DND-41 (cell line): ENCODE measurements at regions not wholly inside any gene's neighbourhood (a gene's known extent, or its start where the extent isn't known, plus 50 kb on each side); places are given as distances from the start of the nearest gene placed in this dataset.

Experiments
- ATAC-seq: fragments of 200-7000 bp; cut with Tn5 transposase; 3 replicates; pipeline ENCODE4 v1.9.1; 2021; ENCODE audit warnings: low read depth; ENCODE audit not compliant: insufficient read depth
- DNase-seq: peaks from one replicate; pipeline ENCODE4 v3.0.0-alpha.2; 2020
- H2AFZ ChIP-seq: 2 replicates; pipeline ENCODE4 v1.6.0; 2012; ENCODE audit warnings: low read depth, low read length
- H3K27ac ChIP-seq: 2 replicates; pipeline ENCODE4 v1.5.1; 2012; ENCODE audit warnings: low read length, inconsistent platforms
- H3K27me3 ChIP-seq: fragments of 200-600 bp; sonication (generic); 2 replicates; pipeline ENCODE4 v1.6.0; 2012; ENCODE audit warnings: low read length, mild to moderate bottlenecking, inconsistent platforms; ENCODE audit not compliant: insufficient read depth, poor library complexity
- H3K36me3 ChIP-seq: 2 replicates; pipeline ENCODE4 v1.5.1; 2012; ENCODE audit warnings: low read length, inconsistent platforms; ENCODE audit not compliant: insufficient read depth
- H3K4me1 ChIP-seq: 2 replicates; pipeline ENCODE4 v1.5.1; 2012; ENCODE audit warnings: mild to moderate bottlenecking, low read length; ENCODE audit not compliant: insufficient read depth
- H3K4me2 ChIP-seq: 2 replicates; pipeline ENCODE4 v1.6.0; 2012; ENCODE audit warnings: mild to moderate bottlenecking, moderate library complexity, low read length, inconsistent platforms; ENCODE audit not compliant: insufficient read depth
- H3K4me3 ChIP-seq, 2 experiments: fragments of 200-600 bp in 1 of 2; shearing (Covaris generic) in 1 of 2; 2 replicates each; pipeline ENCODE4 v1.5.1; 2012 to 2016; ENCODE audit warnings: inconsistent platforms in 2 of 2, low read length in 2 of 2, mild to moderate bottlenecking in 2 of 2, low read depth in 1 of 2, moderate library complexity in 1 of 2
- H3K79me2 ChIP-seq: 2 replicates; pipeline ENCODE4 v1.6.0; 2012; ENCODE audit warnings: low read length, inconsistent platforms; ENCODE audit not compliant: insufficient read depth
- H3K9ac ChIP-seq: 2 replicates; pipeline ENCODE4 v1.6.0; 2012; ENCODE audit warnings: low read depth, mild to moderate bottlenecking, inconsistent platforms, low read length, moderate library complexity
- H3K9me3 ChIP-seq: 2 replicates; pipeline ENCODE4 v1.5.1; 2012; ENCODE audit warnings: low read length, moderate library complexity, mild to moderate bottlenecking, inconsistent platforms; ENCODE audit not compliant: insufficient read depth, severe bottlenecking
- H4K20me1 ChIP-seq: 2 replicates; pipeline ENCODE4 v1.6.0; 2012; ENCODE audit warnings: low read length; ENCODE audit not compliant: insufficient read depth
- EZH2 ChIP-seq: IDR thresholded peaks from 3 replicates; pipeline ENCODE4 v1.6.1; 2012; ENCODE audit warnings: borderline replicate concordance, low read depth, mild to moderate bottlenecking, moderate library complexity, low read length, inconsistent platforms; ENCODE audit not compliant: severe bottlenecking
- TF ChIP-seq, protein P1 (sequence below): IDR thresholded peaks from 2 replicates; pipeline ENCODE4 v1.5.1; 2012; ENCODE audit warnings: borderline replicate concordance, low read length, moderate library complexity, mild to moderate bottlenecking; ENCODE audit not compliant: poor library complexity, severe bottlenecking; ENCODE audit errors: extremely low read depth

DNA sequence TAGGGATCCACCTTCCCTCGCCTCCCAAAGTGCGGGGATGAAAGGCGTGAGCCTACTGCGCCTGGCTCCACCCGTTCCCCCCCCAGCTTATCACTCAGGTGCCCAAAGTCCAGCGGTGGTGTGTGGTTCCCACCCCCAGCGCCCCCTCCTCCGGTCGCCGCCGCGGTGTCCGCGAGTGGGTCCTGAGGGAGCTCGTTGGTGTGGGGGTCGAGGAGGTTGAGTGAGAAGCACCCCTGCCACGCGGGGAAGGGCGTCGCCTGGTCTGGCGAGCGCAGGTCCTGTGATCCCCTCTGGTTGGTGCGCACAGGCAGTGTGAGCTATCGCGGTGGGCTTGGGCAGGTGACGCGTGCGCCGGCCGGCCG, 3900.6 kb upstream of the OR11H1 start:
- H3K4me2 ChIP-seq: no peak overlapping the region
- ATAC-seq (no peak), DNase-seq (no peak)
- H4K20me1 ChIP-seq: no peaks in the 10 kb centered on the region
- H2AFZ ChIP-seq: no peak overlapping the region
- 0 out of 4 replicates have a peak overlapping the region, but pooled peaks of 1 of the 2 experiments have one; percentile 24 for H3K4me3 ChIP-seq
- H3K27ac ChIP-seq: no peak overlapping the region
- H3K9ac ChIP-seq: no peak overlapping the region
- H3K27me3 ChIP-seq: no peaks in the 10 kb centered on the region
- TF ChIP-seq, protein P1, sequence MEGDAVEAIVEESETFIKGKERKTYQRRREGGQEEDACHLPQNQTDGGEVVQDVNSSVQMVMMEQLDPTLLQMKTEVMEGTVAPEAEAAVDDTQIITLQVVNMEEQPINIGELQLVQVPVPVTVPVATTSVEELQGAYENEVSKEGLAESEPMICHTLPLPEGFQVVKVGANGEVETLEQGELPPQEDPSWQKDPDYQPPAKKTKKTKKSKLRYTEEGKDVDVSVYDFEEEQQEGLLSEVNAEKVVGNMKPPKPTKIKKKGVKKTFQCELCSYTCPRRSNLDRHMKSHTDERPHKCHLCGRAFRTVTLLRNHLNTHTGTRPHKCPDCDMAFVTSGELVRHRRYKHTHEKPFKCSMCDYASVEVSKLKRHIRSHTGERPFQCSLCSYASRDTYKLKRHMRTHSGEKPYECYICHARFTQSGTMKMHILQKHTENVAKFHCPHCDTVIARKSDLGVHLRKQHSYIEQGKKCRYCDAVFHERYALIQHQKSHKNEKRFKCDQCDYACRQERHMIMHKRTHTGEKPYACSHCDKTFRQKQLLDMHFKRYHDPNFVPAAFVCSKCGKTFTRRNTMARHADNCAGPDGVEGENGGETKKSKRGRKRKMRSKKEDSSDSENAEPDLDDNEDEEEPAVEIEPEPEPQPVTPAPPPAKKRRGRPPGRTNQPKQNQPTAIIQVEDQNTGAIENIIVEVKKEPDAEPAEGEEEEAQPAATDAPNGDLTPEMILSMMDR: no peak
- no peak for TF ChIP-seq EZH2
- H3K9me3 ChIP-seq: peaks cover 43% of the 10 kb centered on the region
- H3K4me1 ChIP-seq: no peaks in the 10 kb centered on the region
- no peaks in the 10 kb centered on the region; the same call in 1 of the 2 replicates for H3K36me3 ChIP-seq
- no peaks in the 10 kb centered on the region for H3K79me2 ChIP-seq

DNA sequence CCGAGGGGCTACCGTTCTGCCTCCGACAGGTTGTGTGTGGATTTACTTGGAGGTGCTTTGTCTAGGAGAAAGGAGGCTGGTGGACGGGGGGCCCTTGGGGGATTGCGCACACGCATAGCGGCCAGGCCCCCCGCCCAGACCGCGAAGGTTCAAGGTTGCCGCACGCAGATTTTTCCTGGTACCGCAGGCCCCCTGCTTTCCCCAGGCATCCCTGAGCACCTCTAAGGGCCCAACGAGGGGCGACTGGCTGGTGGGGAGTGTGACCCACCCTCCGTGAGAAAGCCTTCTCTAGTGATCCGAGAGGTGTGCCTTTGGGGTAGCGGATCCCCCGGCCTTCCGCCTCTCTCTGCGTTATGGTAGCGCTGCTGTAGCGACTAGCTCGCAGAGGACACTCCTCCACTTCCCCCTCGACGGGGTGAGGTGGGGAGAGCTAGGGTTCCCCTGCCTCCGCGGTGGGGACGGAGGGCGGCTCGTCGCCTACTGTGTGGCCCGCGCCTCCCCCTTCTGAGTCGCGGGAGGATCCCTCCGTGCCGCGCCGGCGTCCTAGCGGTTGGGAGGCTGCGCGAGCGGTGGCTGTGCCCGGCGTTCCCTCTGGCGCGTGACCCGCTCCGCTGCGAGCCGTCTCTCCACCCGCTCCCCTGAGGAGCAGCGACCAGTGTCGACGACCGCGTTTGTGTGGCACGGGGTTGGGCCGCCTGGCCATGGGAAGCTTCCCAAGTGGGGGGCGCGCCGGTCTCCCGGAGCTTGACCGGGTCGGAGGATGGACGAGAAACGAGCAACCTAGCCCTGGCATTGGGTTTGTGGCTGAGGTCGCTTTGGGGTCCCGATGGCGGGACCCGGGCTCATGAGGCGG, 3900.0 kb upstream of the OR11H1 start:
- no peak for TF ChIP-seq EZH2
- TF ChIP-seq, protein P1: no peak
- no peaks in the 10 kb centered on the region for H3K79me2 ChIP-seq
- H3K27ac ChIP-seq: no peak overlapping the region
- no peaks in the 10 kb centered on the region for H4K20me1 ChIP-seq
- ATAC-seq (no peak), DNase-seq (no peak)
- peaks cover 43% of the 10 kb centered on the region for H3K9me3 ChIP-seq
- H3K27me3 ChIP-seq: no peaks in the 10 kb centered on the region
- H3K9ac ChIP-seq: no peak overlapping the region
- H3K4me1 ChIP-seq: no peaks in the 10 kb centered on the region
- H3K4me2 ChIP-seq: no peak overlapping the region
- no peaks in the 10 kb centered on the region; the same call in 1 of the 2 replicates for H3K36me3 ChIP-seq
- H3K4me3 ChIP-seq: 0 out of 4 replicates have a peak overlapping the region, but pooled peaks of 1 of the 2 experiments have one; percentile 24
- H2AFZ ChIP-seq: no peak overlapping the region

DNA sequence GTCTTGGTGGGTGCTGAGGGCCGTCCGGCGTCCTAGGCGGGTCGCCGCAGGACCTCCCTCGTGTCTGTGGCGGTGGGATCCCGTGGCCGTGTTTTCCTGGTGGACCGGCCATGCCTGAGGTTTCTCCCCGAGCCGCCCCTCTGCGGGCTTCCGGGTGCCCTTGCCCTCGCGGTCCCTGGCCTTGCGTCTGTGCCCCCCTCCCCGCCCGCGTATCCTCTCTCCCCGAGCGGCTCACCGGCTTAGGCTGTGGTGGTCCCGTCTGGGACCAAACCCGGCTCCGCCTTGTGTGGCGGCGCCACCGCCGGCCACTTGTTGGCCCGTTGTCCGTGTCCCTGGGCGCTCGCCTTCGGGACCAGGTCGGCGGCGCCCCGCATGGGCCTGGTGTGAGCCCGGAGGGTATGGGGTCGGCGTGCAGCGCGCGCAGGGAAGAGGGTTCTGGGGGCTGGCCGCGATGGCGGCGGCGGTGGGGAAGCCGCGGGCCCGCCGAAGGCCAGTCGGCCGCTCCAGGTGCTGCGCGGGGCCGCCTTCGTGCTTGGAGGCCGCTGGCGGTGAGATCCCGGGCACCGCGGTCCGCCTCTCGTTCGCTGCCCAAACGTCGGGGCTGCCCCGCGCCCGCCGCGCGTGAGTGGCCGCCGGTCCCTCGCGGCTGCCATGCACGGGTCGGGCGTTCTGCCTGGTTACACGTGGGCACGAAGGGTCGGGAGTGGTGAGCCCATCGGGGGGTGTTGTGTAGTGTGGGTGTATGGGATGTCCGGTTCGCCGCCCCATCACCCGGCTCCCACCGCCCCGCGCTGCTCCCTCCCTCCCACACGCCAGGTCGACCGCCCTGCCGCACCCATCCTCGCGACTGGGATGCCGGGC, 3899.1 kb upstream of the OR11H1 start:
- DNase-seq: no peak
- Histone ChIP-seq H2AFZ (no peak overlapping the region), H3K4me3 (peak overlapping the region in 1 of 2 experiments; percentile 28; a peak in 2 of 4 replicates), H3K9ac (no peak overlapping the region), H3K9me3 (peaks cover 43% of the 10 kb centered on the region), H3K4me1 (no peaks in the 10 kb centered on the region), H4K20me1 (no peaks in the 10 kb centered on the region), H3K79me2 (no peaks in the 10 kb centered on the region), H3K27me3 (no peaks in the 10 kb centered on the region), H3K27ac (no peak overlapping the region), H3K4me2 (no peak overlapping the region), H3K36me3 (no peaks in the 10 kb centered on the region; the same call in 1 of the 2 replicates)
- no peak for ATAC-seq
- TF ChIP-seq, protein P1: no peak
- TF ChIP-seq EZH2: no peak
